IMR-90 (cell line): ENCODE measurements at regions not wholly inside any gene's neighbourhood (a gene's known extent, or its start where the extent isn't known, plus 50 kb on each side); places are given as distances from the start of the nearest gene placed in this dataset.

Source experiments
- ATAC-seq: fragments of 200-7000 bp; cut with Tn5 transposase; 2 replicates; pipeline ENCODE4 v1.9.1; 2020; ENCODE audit warnings: low read depth, mild to moderate bottlenecking, moderate library complexity
- BruUV-seq: library from RNA; stranded (reverse); fragments of 400-500 nt; replicated peaks from 2 replicates; lab custom pipeline; 2021; lab: Mats Ljungman, UMichigan
- CTCF ChIA-PET: fragments of 300-600 bp; formaldehyde crosslinking; extraction: SDS; loops from one replicate; lab custom pipeline; 2021; ENCODE audit warnings: antibody characterized with exemption; lab: Yijun Ruan, JAX
- POLR2A ChIA-PET: fragments of 300-600 bp; sonication (Branson Sonifier 250); formaldehyde crosslinking; loops from one replicate; lab custom pipeline; 2022; ENCODE audit warnings: antibody characterized with exemption; ENCODE audit not compliant: unreplicated experiment; lab: Charles Lee
- DNase-seq: peaks from one replicate; pipeline ENCODE4 v3.0.0; 2013
- H2AFZ ChIP-seq: replicated peaks from 2 replicates; pipeline ENCODE3; 2013; ENCODE audit warnings: low read length, mild to moderate bottlenecking; ENCODE audit not compliant: poor library complexity
- H2AK5ac ChIP-seq: 2 replicates; pipeline ENCODE4 v1.6.1; 2013; ENCODE audit warnings: low read depth, low read length, inconsistent platforms
- H2AK9ac ChIP-seq: replicated peaks from 2 replicates; pipeline ENCODE3; 2013; ENCODE audit warnings: mild to moderate bottlenecking, low read depth, low read length, moderate library complexity; ENCODE audit not compliant: poor library complexity
- H2BK120ac ChIP-seq: 2 replicates; pipeline ENCODE4 v1.6.1; 2013; ENCODE audit warnings: low read depth, low read length, inconsistent platforms
- H2BK15ac ChIP-seq: 3 replicates; pipeline ENCODE4 v1.6.1; 2013; ENCODE audit warnings: low read depth, low read length, inconsistent platforms
- H2BK20ac ChIP-seq: 2 replicates; pipeline ENCODE4 v1.6.1; 2013; ENCODE audit warnings: low read depth, mild to moderate bottlenecking, inconsistent platforms, low read length, moderate library complexity
- H2BK5ac ChIP-seq: 2 replicates; pipeline ENCODE4 v1.6.1; 2013; ENCODE audit warnings: mild to moderate bottlenecking, low read depth, low read length, inconsistent platforms; ENCODE audit not compliant: poor library complexity, severe bottlenecking
- H3K14ac ChIP-seq: replicated peaks from 2 replicates; pipeline ENCODE4 v1.6.1; 2013; ENCODE audit warnings: low read depth, low read length, inconsistent platforms
- H3K18ac ChIP-seq: 2 replicates; pipeline ENCODE4 v1.6.1; 2013; ENCODE audit warnings: low read depth, low read length, control low read depth
- H3K23ac ChIP-seq: 2 replicates; pipeline ENCODE4 v1.6.1; 2013; ENCODE audit warnings: low read depth, low read length, inconsistent platforms
- H3K27ac ChIP-seq: 2 replicates; pipeline ENCODE4 v1.5.1; 2013; ENCODE audit warnings: mild to moderate bottlenecking, control low read depth, low read length; ENCODE audit not compliant: insufficient read depth
- H3K27me3 ChIP-seq: 2 replicates; pipeline ENCODE4 v1.6.1; 2013; ENCODE audit warnings: low read length; ENCODE audit not compliant: control insufficient read depth, insufficient read depth
- H3K36me3 ChIP-seq: 2 replicates; pipeline ENCODE4 v1.6.1; 2013; ENCODE audit warnings: low read length, mixed read lengths; ENCODE audit not compliant: control insufficient read depth, insufficient read depth
- H3K4ac ChIP-seq: 2 replicates; pipeline ENCODE4 v1.6.1; 2013; ENCODE audit warnings: low read depth, low read length, inconsistent platforms
- H3K4me1 ChIP-seq: 2 replicates; pipeline ENCODE4 v1.6.1; 2013; ENCODE audit warnings: low read length, mixed read lengths; ENCODE audit not compliant: control insufficient read depth, insufficient read depth
- H3K4me2 ChIP-seq: 2 replicates; pipeline ENCODE4 v1.6.1; 2013; ENCODE audit warnings: low read depth, mild to moderate bottlenecking, control low read depth, low read length, moderate library complexity
- H3K4me3 ChIP-seq: 2 replicates; pipeline ENCODE4 v1.5.1; 2013; ENCODE audit warnings: low read depth, mild to moderate bottlenecking, control low read depth, low read length, moderate library complexity; ENCODE audit not compliant: insufficient read depth
- H3K56ac ChIP-seq: 2 replicates; pipeline ENCODE4 v1.6.1; 2013; ENCODE audit warnings: low read length, inconsistent platforms; ENCODE audit not compliant: insufficient read depth; ENCODE audit errors: extremely low read depth
- H3K79me1 ChIP-seq, 2 experiments: 2 replicates each; pipeline ENCODE4 v1.6.1; 2013; ENCODE audit warnings: low read length in 2 of 2, inconsistent platforms in 1 of 2, low read depth in 1 of 2
- H3K9ac ChIP-seq: 2 replicates; pipeline ENCODE4 v1.6.1; 2013; ENCODE audit warnings: low read depth, low read length, control low read depth
- H3K9me1 ChIP-seq: 2 replicates; pipeline ENCODE4 v1.6.1; 2013; ENCODE audit warnings: low read length, inconsistent platforms; ENCODE audit not compliant: insufficient read depth
- H3K9me3 ChIP-seq: 2 replicates; pipeline ENCODE4 v1.6.1; 2013; ENCODE audit warnings: low read length; ENCODE audit not compliant: control insufficient read depth, insufficient read depth
- H4K20me1 ChIP-seq: 2 replicates; pipeline ENCODE4 v1.6.1; 2013; ENCODE audit warnings: low read length, inconsistent platforms; ENCODE audit not compliant: insufficient read depth
- H4K5ac ChIP-seq: 2 replicates; pipeline ENCODE4 v1.6.1; 2013; ENCODE audit warnings: mild to moderate bottlenecking, low read depth, low read length, control low read depth
- H4K8ac ChIP-seq, 2 experiments: 2 replicates each; pipeline ENCODE4 v1.6.1; 2013; ENCODE audit warnings: low read depth in 2 of 2, low read length in 2 of 2, control low read depth in 1 of 2, inconsistent platforms in 1 of 2
- H4K91ac ChIP-seq: 2 replicates; pipeline ENCODE4 v1.6.1; 2013; ENCODE audit warnings: low read depth, low read length, inconsistent platforms; ENCODE audit not compliant: insufficient read depth
- BHLHE40 ChIP-seq: fragments of 150-350 bp; IDR thresholded peaks from 2 replicates; pipeline ENCODE4 v1.6.1; 2016; ENCODE audit warnings: mild to moderate bottlenecking, low read depth, low read length
- CEBPB ChIP-seq: IDR thresholded peaks from 2 replicates; pipeline ENCODE4 v1.6.1; 2012; ENCODE audit warnings: low read depth, low read length, improper control_type of control experiment
- CHD1 ChIP-seq: IDR thresholded peaks from 2 replicates; pipeline ENCODE4 v1.6.1; 2012; ENCODE audit warnings: low read depth, low read length, improper control_type of control experiment
- CTCF ChIP-seq: conservative IDR thresholded peaks from 2 replicates; pipeline ENCODE4 v1.5.1; 2012; ENCODE audit warnings: mild to moderate bottlenecking, low read depth, low read length, improper control_type of control experiment
- ELK1 ChIP-seq: fragments of 150-350 bp; IDR thresholded peaks from 2 replicates; pipeline ENCODE4 v1.6.1; 2016; ENCODE audit warnings: low read depth, mild to moderate bottlenecking, low read length, moderate library complexity, borderline replicate concordance
- FOS ChIP-seq: fragments of 150-350 bp; IDR thresholded peaks from 2 replicates; pipeline ENCODE4 v1.6.1; 2016; ENCODE audit warnings: low read depth, low read length
- MAFK ChIP-seq: IDR thresholded peaks from 2 replicates; pipeline ENCODE4 v1.6.1; 2012; ENCODE audit warnings: low read depth, low read length, improper control_type of control experiment
- MAZ ChIP-seq: IDR thresholded peaks from 2 replicates; pipeline ENCODE4 v1.6.1; 2012; ENCODE audit warnings: low read depth, mild to moderate bottlenecking, low read length, improper control_type of control experiment, moderate library complexity, borderline replicate concordance
- MXI1 ChIP-seq: IDR thresholded peaks from 2 replicates; pipeline ENCODE4 v1.6.1; 2012; ENCODE audit warnings: low read depth, mild to moderate bottlenecking, low read length, moderate library complexity, borderline replicate concordance
- NFE2L2 ChIP-seq: fragments of 150-350 bp; IDR thresholded peaks from 2 replicates; pipeline ENCODE4 v1.6.1; 2016; ENCODE audit warnings: low read depth, mild to moderate bottlenecking, low read length
- POLR2A ChIP-seq: IDR thresholded peaks from 2 replicates; pipeline ENCODE4 v1.6.1; 2012; ENCODE audit warnings: mild to moderate bottlenecking, low read depth, low read length
- RAD21 ChIP-seq: IDR thresholded peaks from 2 replicates; pipeline ENCODE4 v1.6.1; 2012; ENCODE audit warnings: low read length, improper control_type of control experiment
- RCOR1 ChIP-seq: IDR thresholded peaks from 2 replicates; pipeline ENCODE4 v1.6.1; 2012; ENCODE audit warnings: mild to moderate bottlenecking, low read length, improper control_type of control experiment; ENCODE audit not compliant: insufficient replicate concordance
- RFX5 ChIP-seq: IDR thresholded peaks from 2 replicates; pipeline ENCODE4 v1.8.0; 2012; ENCODE audit warnings: low read depth, mild to moderate bottlenecking, low read length, moderate library complexity
- SMC3 ChIP-seq: fragments of 150-350 bp; IDR thresholded peaks from 2 replicates; pipeline ENCODE4 v1.6.1; 2016; ENCODE audit warnings: low read depth, mild to moderate bottlenecking, antibody characterized with exemption, low read length, moderate library complexity
- USF2 ChIP-seq: fragments of 150-350 bp; IDR thresholded peaks from 2 replicates; pipeline ENCODE4 v1.6.1; 2017; ENCODE audit warnings: mild to moderate bottlenecking, antibody characterized with exemption, low read length, low read depth
- WGBS, 2 experiments: methylation state at CpG; one replicate each; pipeline versions ENCODE4 v1.1.5 to v1.1.7; 2013; ENCODE audit warnings: missing lambda C conversion rate in 2 of 2; ENCODE audit not compliant: insufficient read length in 1 of 2; ENCODE audit errors: extremely low coverage in 2 of 2; 5-methylcytosine and 5-hydroxymethylcytosine counted together
- dilution Hi-C: fragments of 300-500 bp; cut with HindIII; formaldehyde crosslinking; loops from one replicate; pipeline ENCODE4 v1.14.3; 2018; ENCODE audit warnings: low sequenced_read_pairs; ENCODE audit not compliant: unreplicated experiment
- in situ Hi-C: fragments of 300-500 bp; cut with MboI; formaldehyde crosslinking; loops from 3 replicates; pipeline ENCODE4 v1.14.3; 2019; ENCODE audit warnings: low sequenced_read_pairs, inconsistent platforms, mixed read lengths
- intact Hi-C: fragments of 100-400 bp; cut with micrococcal nuclease; formaldehyde crosslinking; loops from 2 replicates; pipeline ENCODE4 v1.10.0; 2022

- no peak overlapping the region for H3K4me2 ChIP-seq
- H3K4me1 ChIP-seq: no peaks in the 10 kb centered on the region
- H4K91ac ChIP-seq: no peak overlapping the region
- no peak overlapping the region for H3K18ac ChIP-seq
- no peaks in the 10 kb centered on the region for H4K20me1 ChIP-seq
- ATAC-seq (no peak), DNase-seq (no peak)
- no peak overlapping the region for H4K8ac ChIP-seq
- H2BK20ac ChIP-seq: no peak overlapping the region
- H3K9ac ChIP-seq: no peak overlapping the region
- WGBS, 2 experiments: no CpG with 5 or more reads among the region's 4 CpGs
- no peak overlapping the region for H2AK5ac ChIP-seq
- no peak overlapping the region for H3K4ac ChIP-seq
- H3K27me3 ChIP-seq: no peaks in the 10 kb centered on the region; the same call in 1 of the 2 replicates
- H2BK15ac ChIP-seq: no peak overlapping the region
- H2BK5ac ChIP-seq: no peak overlapping the region
- ChIA-PET POLR2A (no interaction called here), CTCF (no interaction called here)
- no peak overlapping the region for H2AK9ac ChIP-seq
- H3K27ac ChIP-seq: no peak overlapping the region
- H3K9me1 ChIP-seq: no peaks in the 10 kb centered on the region
- no peak for TF ChIP-seq CEBPB
- no peak for TF ChIP-seq MXI1
- TF ChIP-seq ELK1: no peak
- TF ChIP-seq SMC3: no peak
- TF ChIP-seq MAZ: no peak
- no peak for TF ChIP-seq CTCF
- TF ChIP-seq RFX5: no peak
- no peak for TF ChIP-seq MAFK
- TF ChIP-seq BHLHE40: no peak
- no peak for TF ChIP-seq NFE2L2
- no peak for TF ChIP-seq CHD1
- no peak for TF ChIP-seq RAD21
- TF ChIP-seq POLR2A: no peak
- no peak for TF ChIP-seq FOS
- TF ChIP-seq USF2: no peak
- no peak for TF ChIP-seq RCOR1
- no peak overlapping the region for H3K23ac ChIP-seq
- H3K4me3 ChIP-seq: no peak overlapping the region
- H3K56ac ChIP-seq: no peak overlapping the region
- in situ Hi-C loops (loop anchor here (25.0 kb wide), 1 partner anchor 1945 kb away; no protein-coding TSS in a partner anchor), intact Hi-C loops (no loop called here), dilution Hi-C loops (no loop called here)
- no peak overlapping the region for H3K14ac ChIP-seq
- H3K9me3 ChIP-seq: no peaks in the 10 kb centered on the region
- no peaks in the 10 kb centered on the region for H3K79me1 ChIP-seq
- H2AFZ ChIP-seq: no peak overlapping the region
- BruUV-seq: no TSS peak
- no peaks in the 10 kb centered on the region for H3K36me3 ChIP-seq
- no peak overlapping the region for H4K5ac ChIP-seq
- H2BK120ac ChIP-seq: no peak overlapping the region
Measured at GRCh38 chr11:116282481-116282880, 490.3 kb downstream of the BUD13 start.
